SU-DHL-6 (cell line): ENCODE measurements at regions not wholly inside any gene's neighbourhood (a gene's known extent, or its start where the extent isn't known, plus 50 kb on each side); places are given as distances from the start of the nearest gene placed in this dataset.

Source experiments
- EZH2phosphoT487 ChIP-seq: fragments of 200-600 bp; sonication (generic), shearing (Covaris generic); conservative IDR thresholded peaks from 2 replicates; pipeline ENCODE4 v1.6.1; 2018; ENCODE audit warnings: mild to moderate bottlenecking, antibody characterized with exemption, low read length, moderate library complexity, mixed read lengths
- TF ChIP-seq, protein P1 (sequence below): fragments of 200-600 bp; sonication (generic); IDR thresholded peaks from one replicate; pipeline ENCODE4 v1.5.1; 2017; ENCODE audit warnings: antibody characterized with exemption, mild to moderate bottlenecking, low read length, moderate library complexity; ENCODE audit not compliant: insufficient read depth, poor library complexity, severe bottlenecking

DNA sequence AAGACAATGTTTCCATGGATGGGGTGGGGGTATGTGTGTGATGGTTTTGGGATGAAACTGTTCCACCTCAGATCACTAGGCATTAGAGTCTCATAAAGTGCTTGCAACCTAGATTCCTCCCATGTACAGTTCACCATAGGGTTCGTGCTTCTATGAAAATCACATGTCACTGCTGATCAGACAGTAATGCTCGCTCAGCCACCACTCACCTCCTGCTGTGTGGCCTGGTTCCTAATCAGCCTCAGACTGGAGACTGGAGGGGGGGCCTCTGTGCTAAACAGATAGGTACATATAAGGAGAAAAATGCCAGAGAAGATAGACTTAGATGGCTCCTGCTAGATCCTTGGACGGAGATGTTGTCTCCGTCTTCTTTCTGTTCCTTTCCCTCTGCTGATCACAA lies 1296.9 kb upstream of the SEL1L start:
- TF ChIP-seq, protein P1, sequence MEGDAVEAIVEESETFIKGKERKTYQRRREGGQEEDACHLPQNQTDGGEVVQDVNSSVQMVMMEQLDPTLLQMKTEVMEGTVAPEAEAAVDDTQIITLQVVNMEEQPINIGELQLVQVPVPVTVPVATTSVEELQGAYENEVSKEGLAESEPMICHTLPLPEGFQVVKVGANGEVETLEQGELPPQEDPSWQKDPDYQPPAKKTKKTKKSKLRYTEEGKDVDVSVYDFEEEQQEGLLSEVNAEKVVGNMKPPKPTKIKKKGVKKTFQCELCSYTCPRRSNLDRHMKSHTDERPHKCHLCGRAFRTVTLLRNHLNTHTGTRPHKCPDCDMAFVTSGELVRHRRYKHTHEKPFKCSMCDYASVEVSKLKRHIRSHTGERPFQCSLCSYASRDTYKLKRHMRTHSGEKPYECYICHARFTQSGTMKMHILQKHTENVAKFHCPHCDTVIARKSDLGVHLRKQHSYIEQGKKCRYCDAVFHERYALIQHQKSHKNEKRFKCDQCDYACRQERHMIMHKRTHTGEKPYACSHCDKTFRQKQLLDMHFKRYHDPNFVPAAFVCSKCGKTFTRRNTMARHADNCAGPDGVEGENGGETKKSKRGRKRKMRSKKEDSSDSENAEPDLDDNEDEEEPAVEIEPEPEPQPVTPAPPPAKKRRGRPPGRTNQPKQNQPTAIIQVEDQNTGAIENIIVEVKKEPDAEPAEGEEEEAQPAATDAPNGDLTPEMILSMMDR, result no peak
- no peak for TF ChIP-seq EZH2phosphoT487
